SJSA1 (cell line): ENCODE measurements at regions not wholly inside any gene's neighbourhood (a gene's known extent, or its start where the extent isn't known, plus 50 kb on each side); places are given as distances from the start of the nearest gene placed in this dataset.

ENCODE experiments used
- DNase-seq, 2 experiments: peaks; one replicate each; pipeline ENCODE4 v3.0.0-alpha.2; 2015 to 2020; ENCODE audit warnings: low spot score in 2 of 2, low read depth in 1 of 2
- H3K27ac ChIP-seq: fragments of 250-450 bp; sonication (Bioruptor Pico); 2 replicates; pipeline ENCODE4 v1.5.1; 2020; ENCODE audit warnings: mild to moderate bottlenecking, moderate library complexity
- H3K27me3 ChIP-seq: fragments of 250-450 bp; sonication (Bioruptor Pico); replicated peaks from 2 replicates; pipeline ENCODE4 v1.5.1; 2020; ENCODE audit warnings: mild to moderate bottlenecking, moderate library complexity
- H3K36me3 ChIP-seq: fragments of 250-450 bp; sonication (Bioruptor Pico); 2 replicates; pipeline ENCODE4 v1.5.1; 2020; ENCODE audit warnings: mild to moderate bottlenecking
- H3K4me1 ChIP-seq: fragments of 250-450 bp; sonication (Bioruptor Pico); replicated peaks from 2 replicates; pipeline ENCODE4 v1.6.1; 2021; ENCODE audit warnings: mild to moderate bottlenecking
- H3K4me3 ChIP-seq: fragments of 250-450 bp; sonication (Bioruptor Pico); 2 replicates; pipeline ENCODE4 v1.5.1; 2020; ENCODE audit warnings: mild to moderate bottlenecking
- H3K9me3 ChIP-seq: fragments of 250-450 bp; sonication (Bioruptor Pico); replicated peaks from 2 replicates; pipeline ENCODE4 v1.5.1; 2020; ENCODE audit warnings: mild to moderate bottlenecking

DNA sequence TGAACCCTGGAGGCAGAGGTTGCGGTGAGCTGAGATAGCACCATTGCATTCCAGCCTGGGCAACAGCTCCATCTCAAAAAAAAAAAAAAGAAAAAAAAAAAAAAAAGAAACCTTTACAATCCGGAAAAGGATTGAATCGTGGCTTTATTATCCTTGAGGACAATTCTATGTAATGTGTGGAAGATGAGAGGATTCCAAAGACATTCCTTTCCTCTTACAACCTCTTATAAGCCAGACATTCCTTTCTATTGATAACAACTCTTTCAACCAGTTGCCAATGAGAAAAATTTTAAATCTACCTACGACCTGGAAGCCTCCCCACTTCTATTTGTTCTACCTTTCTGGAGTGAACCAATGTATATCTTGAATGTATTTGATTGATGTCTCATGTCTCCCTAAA lies 91.2 kb upstream of the EEF1E1 start:
- Histone ChIP-seq H3K27ac (peak overlapping the region; percentile 65), H3K27me3 (no peaks in the 10 kb centered on the region), H3K36me3 (no peaks in the 10 kb centered on the region), H3K4me3 (no peak overlapping the region), H3K4me1 (peaks cover 25% of the 10 kb centered on the region), H3K9me3 (no peaks in the 10 kb centered on the region)
- DNase-seq, result peak in 1 of 2 experiments; percentile 61

DNA sequence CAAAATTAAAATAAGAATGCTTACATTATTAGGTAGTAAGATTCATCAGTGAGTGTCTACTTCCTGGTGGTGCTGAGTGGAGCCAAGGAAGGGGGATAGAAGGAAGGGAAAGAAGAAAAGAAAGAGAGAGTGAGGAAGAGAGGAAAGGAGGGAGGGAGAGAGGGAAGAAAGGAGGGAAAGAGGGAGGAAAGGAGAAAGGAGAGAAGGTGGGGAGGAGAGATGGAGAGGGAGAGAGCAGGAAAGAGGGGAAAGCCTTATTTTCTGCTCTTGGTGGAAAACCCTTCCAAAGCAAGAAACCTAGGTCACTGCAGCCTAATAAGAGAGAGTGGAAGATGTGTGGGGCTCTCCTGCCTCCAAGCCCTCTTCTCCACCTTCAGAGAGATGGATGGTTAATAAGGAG lies 90.2 kb upstream of the EEF1E1 start:
- Histone ChIP-seq H3K9me3 (no peaks in the 10 kb centered on the region), H3K4me3 (no peak overlapping the region)

GRCh38 chr6:8192067-8192466 lies 89.7 kb upstream of the EEF1E1 start:
- H3K27me3 ChIP-seq, result no peaks in the 10 kb centered on the region
- H3K36me3 ChIP-seq, result no peaks in the 10 kb centered on the region
- no peak for DNase-seq
- H3K9me3 ChIP-seq, result no peaks in the 10 kb centered on the region
- no peak overlapping the region for H3K4me3 ChIP-seq
- H3K4me1 ChIP-seq, result peaks cover 25% of the 10 kb centered on the region
- H3K27ac ChIP-seq, result no peak overlapping the region

More for the DNA sequence above, 90.2 kb upstream of the EEF1E1 start:
- Histone ChIP-seq H3K27me3 (no peaks in the 10 kb centered on the region), H3K4me1 (peaks cover 25% of the 10 kb centered on the region), H3K36me3 (no peaks in the 10 kb centered on the region), H3K27ac (no peak overlapping the region)
- no peak for DNase-seq

- no peaks in the 10 kb centered on the region for H3K27me3 ChIP-seq
- H3K36me3 ChIP-seq, result no peaks in the 10 kb centered on the region
- H3K27ac ChIP-seq, result no peak overlapping the region
- H3K4me3 ChIP-seq, result no peak overlapping the region
- no peaks in the 10 kb centered on the region for H3K9me3 ChIP-seq
- DNase-seq, result no peak
- peaks cover 25% of the 10 kb centered on the region for H3K4me1 ChIP-seq
Observed at GRCh38 chr6:8191629-8192028, 89.3 kb upstream of the EEF1E1 start.

DNA sequence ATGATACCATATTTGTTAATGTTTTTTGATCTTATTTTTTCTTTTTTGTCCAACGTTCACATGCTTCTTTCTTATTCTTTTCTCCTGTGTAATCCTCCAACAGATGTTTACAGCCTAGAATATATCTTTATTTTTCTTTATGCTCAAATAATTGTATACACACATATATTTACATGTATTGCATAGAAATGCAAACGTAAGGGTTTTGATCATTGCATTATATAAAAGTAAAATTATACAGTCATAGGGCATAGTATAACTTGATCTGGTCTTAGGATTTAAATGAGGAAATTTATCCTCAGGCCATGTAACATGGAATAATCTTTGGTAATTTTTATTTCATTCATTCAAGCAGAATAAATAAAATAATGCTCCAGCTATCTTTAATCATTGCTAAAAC lies 84.9 kb upstream of the EEF1E1 start:
- Histone ChIP-seq H3K9me3 (no peaks in the 10 kb centered on the region), H3K27ac (no peak overlapping the region), H3K4me3 (no peak overlapping the region), H3K36me3 (no peaks in the 10 kb centered on the region), H3K4me1 (peaks cover 13% of the 10 kb centered on the region), H3K27me3 (no peaks in the 10 kb centered on the region)
- DNase-seq, result no peak

- Histone ChIP-seq H3K4me1 (peaks cover 42% of the 10 kb centered on the region), H3K27me3 (no peaks in the 10 kb centered on the region), H3K27ac (no peak overlapping the region), H3K4me3 (no peak overlapping the region), H3K36me3 (no peaks in the 10 kb centered on the region), H3K9me3 (no peaks in the 10 kb centered on the region)
- no peak for DNase-seq
Observed at GRCh38 chr6:8182902-8183665, 80.7 kb upstream of the EEF1E1 start.

DNA sequence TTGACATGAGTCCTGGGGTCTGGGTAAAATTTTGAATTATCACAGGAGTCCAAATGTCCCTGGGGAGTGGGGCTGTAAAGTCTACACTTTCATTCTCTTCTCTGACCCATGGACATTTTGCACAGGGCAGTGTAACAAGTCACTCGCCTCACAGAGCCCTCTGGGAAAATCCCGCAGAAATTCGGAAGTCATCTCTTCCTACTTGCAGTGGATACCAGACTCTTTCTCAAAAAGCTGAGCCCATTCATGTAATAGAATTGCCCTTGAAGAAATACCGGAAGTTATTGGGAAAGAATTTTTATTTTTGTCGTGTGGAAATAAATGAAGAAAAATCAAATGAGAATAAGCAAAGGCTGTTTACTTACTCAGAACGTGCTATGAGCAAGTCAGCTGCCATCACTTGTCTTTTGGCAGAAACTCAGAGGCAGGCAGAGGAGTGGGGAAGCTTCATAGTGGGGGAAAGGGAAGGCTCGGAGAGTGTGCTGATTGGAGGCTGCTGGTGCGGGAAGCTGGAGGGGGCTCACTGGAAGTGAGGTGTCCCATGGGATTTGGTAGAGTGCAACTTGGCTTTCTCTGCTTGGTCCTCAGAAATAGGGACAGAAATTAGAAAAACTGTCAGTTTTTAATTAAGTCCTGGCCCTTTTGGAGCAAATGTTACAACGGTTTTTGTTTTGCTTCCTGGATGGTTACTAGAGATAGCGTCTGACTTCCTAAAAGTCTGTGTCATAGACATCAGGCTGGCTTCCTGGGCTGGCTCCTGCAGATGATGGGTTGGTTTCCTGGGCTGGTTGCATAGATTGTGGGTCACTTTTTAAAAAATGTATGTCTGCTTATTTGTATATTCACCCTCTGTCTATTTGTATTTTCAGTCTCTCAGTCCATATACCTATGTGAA lies 79.8 kb upstream of the EEF1E1 start:
- H3K36me3 ChIP-seq, result no peaks in the 10 kb centered on the region
- H3K27me3 ChIP-seq, result no peaks in the 10 kb centered on the region
- H3K4me3 ChIP-seq, result no peak overlapping the region
- no peaks in the 10 kb centered on the region for H3K9me3 ChIP-seq
- H3K27ac ChIP-seq, result no peak overlapping the region
- H3K4me1 ChIP-seq, result peaks cover 51% of the 10 kb centered on the region
- DNase-seq, result no peak

DNA sequence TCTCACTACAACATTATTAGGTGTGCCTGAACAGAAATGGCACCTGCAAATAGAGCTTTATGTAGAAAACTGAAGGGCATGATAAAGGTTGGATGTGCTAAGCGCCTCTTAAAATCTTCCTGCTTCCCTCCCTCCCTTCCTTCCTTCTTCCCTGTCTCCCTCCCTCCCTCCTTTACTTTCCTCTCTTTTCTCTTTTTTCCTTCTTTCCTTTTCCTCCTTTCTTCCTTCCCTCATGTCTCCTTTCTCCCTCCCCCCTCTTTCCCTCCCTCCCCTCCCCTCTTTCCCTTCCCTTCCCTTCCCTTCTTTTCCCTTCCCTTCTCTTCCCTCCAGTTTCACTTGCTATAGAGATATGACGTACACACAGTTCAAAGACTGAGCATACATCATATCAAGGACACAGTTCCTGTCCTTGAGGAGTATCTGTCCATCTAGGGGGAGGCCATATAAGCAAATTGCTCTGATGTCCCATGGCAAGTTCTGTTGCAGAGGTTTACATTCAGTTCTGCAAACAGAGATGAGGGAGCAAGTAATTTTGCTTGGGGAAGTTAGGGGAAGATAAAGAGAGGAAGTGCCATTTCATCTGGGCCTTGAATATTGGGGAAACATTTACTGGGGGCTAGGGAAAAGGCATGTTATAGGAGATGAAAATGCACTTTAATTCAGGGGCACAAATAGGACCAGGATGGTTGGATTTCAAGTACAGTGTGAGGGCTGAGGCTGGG lies 79.0 kb upstream of the EEF1E1 start:
- peaks cover 51% of the 10 kb centered on the region for H3K4me1 ChIP-seq
- no peak for DNase-seq
- H3K27me3 ChIP-seq, result no peaks in the 10 kb centered on the region
- peak overlapping the region; percentile 65 for H3K27ac ChIP-seq
- no peaks in the 10 kb centered on the region for H3K36me3 ChIP-seq
- H3K4me3 ChIP-seq, result no peak overlapping the region
- H3K9me3 ChIP-seq, result no peaks in the 10 kb centered on the region

- H3K9me3 ChIP-seq, result no peaks in the 10 kb centered on the region
- peaks cover 53% of the 10 kb centered on the region for H3K4me1 ChIP-seq
- H3K27me3 ChIP-seq, result no peaks in the 10 kb centered on the region
- peak; percentile 80 to 90 for DNase-seq
- H3K27ac ChIP-seq, result peak overlapping the region; percentile 65
- no peaks in the 10 kb centered on the region for H3K36me3 ChIP-seq
- H3K4me3 ChIP-seq, result no peak overlapping the region
Observed at GRCh38 chr6:8180327-8181159, 78.2 kb upstream of the EEF1E1 start.

DNA sequence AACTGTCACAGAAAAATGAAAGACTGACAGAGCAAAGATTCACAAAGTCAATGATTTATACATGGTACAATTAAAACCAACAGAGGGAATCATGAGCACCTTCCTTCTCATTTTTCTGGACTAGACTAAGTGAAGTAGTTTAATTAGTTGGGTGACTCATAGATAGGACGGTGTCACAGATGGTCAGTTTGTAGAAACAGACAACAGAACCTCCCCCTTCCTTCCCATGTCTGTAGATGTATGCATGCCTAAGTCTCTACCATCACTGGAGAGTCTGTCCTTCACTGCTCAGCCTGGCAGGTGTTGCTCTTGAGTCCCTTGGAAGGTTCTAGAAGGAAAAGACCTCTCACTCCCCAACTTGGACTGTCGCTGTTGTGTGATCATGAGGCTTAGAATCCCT lies 75.4 kb upstream of the EEF1E1 start:
- H3K9me3 ChIP-seq, result no peaks in the 10 kb centered on the region
- H3K4me3 ChIP-seq, result no peak overlapping the region
- H3K36me3 ChIP-seq, result no peaks in the 10 kb centered on the region
- H3K27me3 ChIP-seq, result no peaks in the 10 kb centered on the region
- peaks cover 56% of the 10 kb centered on the region for H3K4me1 ChIP-seq
- H3K27ac ChIP-seq, result no peak overlapping the region
- no peak for DNase-seq

GRCh38 chr6:8175046-8175777 lies 72.9 kb upstream of the EEF1E1 start:
- peak in 1 of 2 experiments; percentile 31 for DNase-seq

GRCh38 chr6:8174571-8174970 lies 72.2 kb upstream of the EEF1E1 start:
- no peak overlapping the region for H3K27ac ChIP-seq
- peaks cover 26% of the 10 kb centered on the region for H3K4me1 ChIP-seq
- no peak for DNase-seq
- H3K9me3 ChIP-seq, result no peaks in the 10 kb centered on the region
- no peaks in the 10 kb centered on the region for H3K27me3 ChIP-seq
- H3K4me3 ChIP-seq, result no peak overlapping the region
- H3K36me3 ChIP-seq, result no peaks in the 10 kb centered on the region

More at GRCh38 chr6:8175046-8175777, 72.9 kb upstream of the EEF1E1 start:
- Histone ChIP-seq H3K27ac (no peak overlapping the region), H3K27me3 (no peaks in the 10 kb centered on the region), H3K9me3 (no peaks in the 10 kb centered on the region), H3K4me1 (peaks cover 33% of the 10 kb centered on the region), H3K36me3 (no peaks in the 10 kb centered on the region), H3K4me3 (no peak overlapping the region)
